Panc1 (cell line): ENCODE measurements at regions not wholly inside any gene's neighbourhood (a gene's known extent, or its start where the extent isn't known, plus 50 kb on each side); places are given as distances from the start of the nearest gene placed in this dataset.

Experiments
- CTCF ChIP-seq: fragments of 450-650 bp; IDR thresholded peaks from 2 replicates; pipeline ENCODE4 v1.5.1; 2017; ENCODE audit warnings: mild to moderate bottlenecking
- POLR2AphosphoS5 ChIP-seq: IDR thresholded peaks from 2 replicates; pipeline ENCODE4 v1.6.1; 2012; ENCODE audit warnings: mild to moderate bottlenecking, low read depth, low read length, moderate library complexity
- REST ChIP-seq, 2 experiments: IDR thresholded peaks; 2 replicates each; pipeline ENCODE4 v1.6.1; 2011 to 2012; ENCODE audit warnings: low read depth in 2 of 2, control low read depth in 1 of 2, low read length in 1 of 2, mild to moderate bottlenecking in 1 of 2, moderate library complexity in 1 of 2; ENCODE audit not compliant: insufficient read depth in 1 of 2
- SIN3A ChIP-seq: IDR thresholded peaks from 2 replicates; pipeline ENCODE4 v1.6.1; 2012; ENCODE audit warnings: low read depth, mild to moderate bottlenecking, low read length, moderate library complexity, borderline replicate concordance; ENCODE audit not compliant: insufficient read depth
- TCF7L2 ChIP-seq: IDR thresholded peaks from 2 replicates; pipeline ENCODE4 v1.6.1; 2011; ENCODE audit warnings: mild to moderate bottlenecking, low read depth, low read length, inconsistent platforms

- no peak for TF ChIP-seq CTCF
- TF ChIP-seq POLR2AphosphoS5, result no peak
- TF ChIP-seq REST (IDR thresholded peaks at IDR 0.05; ENCODE audit: insufficient read depth in 1 of 2, low read depth in 2 of 2, low read length in 1 of 2), result no peak
- no peak for TF ChIP-seq SIN3A
- no peak for TF ChIP-seq TCF7L2
These were observed 437.1 kb downstream of the MAGEB5 start for GRCh38 chrX:26653050-26653449.
